Left lung (tissue), 4 donors: ENCODE measurements at regions not wholly inside any gene's neighbourhood (a gene's known extent, or its start where the extent isn't known, plus 50 kb on each side); places are given as distances from the start of the nearest gene placed in this dataset.
A peak's percentile ranks its signal among the peaks of the same experiment; 100 is the strongest.
"Not testable (repeated sequence)": the region's sequence is repeated elsewhere in the genome, so short reads cannot be mapped to it uniquely, and the experiment has no call there.

Source experiments
- ATAC-seq: fragments of 200-7000 bp; cut with Tn5 transposase; one replicate; pipeline ENCODE4 v1.9.1; 2020; ENCODE audit warnings: moderate library complexity
- DNase-seq, 4 donors: peaks; one replicate each; pipeline ENCODE4 v3.0.0-alpha.2; 2013 to 2020
- H3K27ac ChIP-seq, 2 donors: fragments of 200-600 bp; sonication (generic) in 1 of 2; one replicate each; pipeline versions ENCODE4 v1.5.0 to v1.8.0; 2020 to 2021
- H3K27me3 ChIP-seq, 2 donors: fragments of 200-600 bp; sonication (generic) in 1 of 2; one replicate each; pipeline versions ENCODE4 v1.5.0 to v1.8.0; 2020 to 2021
- H3K36me3 ChIP-seq, 2 donors: fragments of 200-600 bp; sonication (generic) in 1 of 2; one replicate each; pipeline versions ENCODE4 v1.5.0 to v1.8.0; 2020 to 2021
- H3K4me1 ChIP-seq, 2 donors: fragments of 200-600 bp; one replicate each; pipeline ENCODE4 v1.8.0; 2021
- H3K4me3 ChIP-seq, 2 donors: fragments of 200-600 bp; sonication (generic) in 1 of 2; one replicate each; pipeline versions ENCODE4 v1.5.0 to v1.8.0; 2020 to 2021; ENCODE audit warnings: mild to moderate bottlenecking in 1 of 2
- H3K9me3 ChIP-seq, 2 donors: fragments of 200-600 bp; sonication (generic) in 1 of 2; one replicate each; pipeline versions ENCODE4 v1.5.0 to v1.8.0; 2020 to 2021
- intact Hi-C, 2 donors: fragments of 100-400 bp; cut with DNase I; formaldehyde crosslinking; loops; one replicate each; pipeline versions ENCODE4 v1.11.2 to v1.14.2; 2022
- TF ChIP-seq, protein P1 (sequence below), 2 donors: fragments of 200-600 bp; sonication (generic) in 1 of 2; IDR thresholded peaks; one replicate each; pipeline versions ENCODE4 v1.5.0 to v1.8.0; 2021; ENCODE audit warnings: antibody characterized with exemption in 2 of 2
- donor health status: DM: no; HTN: yes; CAD: no.
- donor health status: DM: no; HTN: no; CAD: no.

DNA sequence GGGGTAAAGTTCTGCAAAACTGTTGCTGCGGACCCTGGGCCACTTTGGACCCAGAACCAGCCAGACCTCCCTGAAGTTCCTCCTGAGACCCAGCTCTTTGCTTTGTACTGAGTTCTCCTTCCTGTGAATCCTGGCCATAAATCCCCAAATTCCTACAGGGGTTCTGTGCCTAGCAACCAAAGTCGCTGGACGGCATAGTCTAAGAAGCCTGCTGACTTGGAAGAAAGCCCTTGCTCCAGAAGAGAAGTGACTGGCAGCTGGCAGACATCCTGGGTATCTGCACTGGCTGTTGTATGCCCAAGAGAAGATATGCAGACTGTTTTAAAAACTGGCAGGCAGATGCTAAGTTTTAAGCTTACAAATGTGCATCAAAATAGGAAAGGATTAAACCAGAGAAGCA is 99.9 kb upstream of the SLC24A4 start:
- peaks cover 0 to under 1% of the 10 kb centered on the region in 2 donors for H3K9me3 ChIP-seq
- no peaks in the 10 kb centered on the region for H3K27me3 ChIP-seq
- no peak overlapping the region for H3K27ac ChIP-seq
- TF ChIP-seq, protein P1, sequence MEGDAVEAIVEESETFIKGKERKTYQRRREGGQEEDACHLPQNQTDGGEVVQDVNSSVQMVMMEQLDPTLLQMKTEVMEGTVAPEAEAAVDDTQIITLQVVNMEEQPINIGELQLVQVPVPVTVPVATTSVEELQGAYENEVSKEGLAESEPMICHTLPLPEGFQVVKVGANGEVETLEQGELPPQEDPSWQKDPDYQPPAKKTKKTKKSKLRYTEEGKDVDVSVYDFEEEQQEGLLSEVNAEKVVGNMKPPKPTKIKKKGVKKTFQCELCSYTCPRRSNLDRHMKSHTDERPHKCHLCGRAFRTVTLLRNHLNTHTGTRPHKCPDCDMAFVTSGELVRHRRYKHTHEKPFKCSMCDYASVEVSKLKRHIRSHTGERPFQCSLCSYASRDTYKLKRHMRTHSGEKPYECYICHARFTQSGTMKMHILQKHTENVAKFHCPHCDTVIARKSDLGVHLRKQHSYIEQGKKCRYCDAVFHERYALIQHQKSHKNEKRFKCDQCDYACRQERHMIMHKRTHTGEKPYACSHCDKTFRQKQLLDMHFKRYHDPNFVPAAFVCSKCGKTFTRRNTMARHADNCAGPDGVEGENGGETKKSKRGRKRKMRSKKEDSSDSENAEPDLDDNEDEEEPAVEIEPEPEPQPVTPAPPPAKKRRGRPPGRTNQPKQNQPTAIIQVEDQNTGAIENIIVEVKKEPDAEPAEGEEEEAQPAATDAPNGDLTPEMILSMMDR (IDR thresholded peaks at IDR 0.05): no peak
- intact Hi-C loops: no loop called here
- no peaks in the 10 kb centered on the region for H3K4me1 ChIP-seq
- H3K4me3 ChIP-seq: no peak overlapping the region
- ATAC-seq (no peak), DNase-seq (no peak)
- H3K36me3 ChIP-seq: no peaks in the 10 kb centered on the region

- Histone ChIP-seq H3K4me1 (no peaks in the 10 kb centered on the region), H3K27ac (no peak overlapping the region), H3K27me3 (no peaks in the 10 kb centered on the region), H3K9me3 (peaks cover 0 to 3% of the 10 kb centered on the region in 2 donors), H3K4me3 (no peak overlapping the region), H3K36me3 (no peaks in the 10 kb centered on the region)
- DNase-seq (no peak), ATAC-seq (peak; percentile 60)
- intact Hi-C loops: no loop called here
- TF ChIP-seq, protein P1 (IDR thresholded peaks at IDR 0.05): no peak
Observed at GRCh38 chr14:92224358-92224954, 98.5 kb upstream of the SLC24A4 start.

DNA sequence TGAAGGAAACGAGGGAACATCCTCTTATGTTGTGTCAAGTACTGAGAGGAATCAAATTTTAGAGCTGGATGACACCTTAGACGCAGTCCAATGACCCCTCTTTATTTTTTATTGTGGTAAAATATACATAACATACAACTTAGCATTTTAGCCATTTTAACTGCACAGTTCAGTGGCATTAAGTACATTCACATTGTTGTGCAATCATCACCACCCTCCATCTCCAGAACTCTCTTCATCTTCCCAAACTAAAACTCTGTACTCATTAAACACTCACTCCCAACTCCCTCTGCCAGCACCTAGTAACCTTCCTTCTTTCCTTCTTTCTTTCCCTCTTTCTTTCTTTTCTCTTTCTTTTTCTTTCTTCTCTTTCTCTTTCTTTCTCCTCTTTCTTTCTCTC is 97.2 kb upstream of the SLC24A4 start:
- ATAC-seq (peak; percentile 39), DNase-seq (no peak)
- no peaks in the 10 kb centered on the region for H3K4me1 ChIP-seq

DNA sequence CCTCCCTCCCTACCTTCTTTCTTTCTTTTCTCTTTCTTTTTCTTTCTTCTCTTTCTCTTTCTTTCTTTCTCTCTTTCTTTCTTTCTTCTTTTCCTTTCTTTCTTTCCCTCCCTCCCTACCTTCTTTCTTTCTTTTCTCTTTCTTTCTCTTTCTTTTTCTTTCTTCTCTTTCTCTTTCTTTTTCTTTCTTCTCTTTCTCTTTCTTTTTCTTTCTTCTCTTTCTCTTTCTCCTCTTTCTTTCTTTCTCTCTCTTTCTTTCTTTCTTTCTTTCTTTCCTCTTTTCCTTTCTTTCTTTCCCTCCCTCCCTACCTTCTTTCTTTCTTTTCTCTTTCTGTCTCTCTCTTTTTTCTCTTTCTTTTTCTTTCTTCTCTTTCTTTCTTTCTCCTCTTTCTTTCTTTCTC is 96.8 kb upstream of the SLC24A4 start:
- DNase-seq, ATAC-seq, intact Hi-C loops, H3K36me3 ChIP-seq, H3K4me1 ChIP-seq, H3K9me3 ChIP-seq, H3K4me3 ChIP-seq, H3K27me3 ChIP-seq, H3K27ac ChIP-seq: not testable (repeated sequence)

More for the DNA sequence above, 97.2 kb upstream of the SLC24A4 start:
- Histone ChIP-seq H3K36me3 (no peaks in the 10 kb centered on the region), H3K27ac (no peak overlapping the region), H3K9me3 (peaks cover 0 to 3% of the 10 kb centered on the region in 2 donors), H3K4me3 (no peak overlapping the region), H3K27me3 (no peaks in the 10 kb centered on the region)
- intact Hi-C loops: no loop called here
- TF ChIP-seq, protein P1 (IDR thresholded peaks at IDR 0.05): no peak

DNA sequence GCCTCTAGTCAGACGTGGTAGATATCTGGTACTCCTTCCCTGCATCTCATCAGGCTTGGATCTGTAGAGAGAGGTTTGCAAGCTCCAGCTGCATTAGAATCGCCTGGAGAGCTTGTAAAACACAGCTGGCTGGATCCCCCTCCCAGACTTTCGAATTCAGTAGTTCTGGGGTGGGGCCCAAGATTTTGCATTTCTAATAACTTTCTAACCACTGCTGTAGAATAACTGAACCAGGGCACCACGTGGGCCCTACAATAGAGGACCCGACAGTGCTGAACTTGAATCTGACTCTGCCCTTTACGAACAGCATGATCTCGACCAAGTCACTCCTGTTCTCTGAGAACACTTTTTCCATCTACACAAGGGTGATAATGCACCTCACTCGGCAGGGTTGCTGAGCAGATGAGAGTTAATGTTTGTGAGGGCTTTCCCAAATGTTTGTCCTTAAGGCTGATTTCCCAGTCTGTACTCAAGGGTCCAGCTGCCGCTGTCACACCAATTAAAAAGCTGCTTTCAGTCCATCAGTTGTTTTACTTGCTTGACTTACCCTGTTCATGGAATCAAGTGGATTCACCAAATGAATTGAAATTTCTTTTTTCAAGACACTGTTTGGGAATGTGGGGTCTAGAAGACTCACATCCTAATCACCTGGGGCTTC is 86.6 kb upstream of the SLC24A4 start:
- H3K27ac ChIP-seq: no peak overlapping the region
- no peaks in the 10 kb centered on the region for H3K36me3 ChIP-seq
- DNase-seq (no peak), ATAC-seq (no peak)
- TF ChIP-seq, protein P1 (IDR thresholded peaks at IDR 0.05): no peak
- no peaks in the 10 kb centered on the region for H3K4me1 ChIP-seq
- no peaks in the 10 kb centered on the region for H3K27me3 ChIP-seq
- intact Hi-C loops: no loop called here
- H3K4me3 ChIP-seq: no peak overlapping the region
- H3K9me3 ChIP-seq: peaks cover 0 to 4% of the 10 kb centered on the region in 2 donors
